Stomach (tissue), 4 donors: ENCODE measurements at regions not wholly inside any gene's neighbourhood (a gene's known extent, or its start where the extent isn't known, plus 50 kb on each side); places are given as distances from the start of the nearest gene placed in this dataset.

ENCODE experiments used
- CTCF ChIP-seq, 7 experiments: fragments of 450-650 bp in 4 of 7; fragments of 200-600 bp in 3 of 7; sonication (generic) in 3 of 7; IDR thresholded peaks; one replicate each; pipeline ENCODE4 v1.5.1; 2016 to 2019; ENCODE audit warnings: antibody characterized with exemption in 7 of 7, control low read depth in 2 of 7, mild to moderate bottlenecking in 1 of 7
- EP300 ChIP-seq: sonication (generic); formaldehyde crosslinking; IDR thresholded peaks from one replicate; pipeline ENCODE4 v1.6.1; 2017; ENCODE audit warnings: antibody characterized with exemption
- POLR2A ChIP-seq, 4 donors: fragments of 450-650 bp; IDR thresholded peaks; one replicate each; pipeline ENCODE4 v1.6.1; 2016; ENCODE audit warnings: antibody characterized with exemption in 4 of 4, control low read depth in 2 of 4, mild to moderate bottlenecking in 1 of 4, moderate library complexity in 1 of 4
- POLR2AphosphoS5 ChIP-seq, 3 donors: sonication (generic); formaldehyde crosslinking; IDR thresholded peaks; one replicate each; pipeline ENCODE4 v1.6.1; 2016; ENCODE audit warnings: antibody characterized with exemption in 3 of 3

GRCh38 chr2:122074201-122074600 lies 318.8 kb downstream of the TSN start:
- TF ChIP-seq CTCF (IDR thresholded peaks at IDR 0.05), result no peak
- no peak for TF ChIP-seq POLR2AphosphoS5 (IDR thresholded peaks at IDR 0.05)
- no peak for TF ChIP-seq POLR2A (IDR thresholded peaks at IDR 0.05)
- no peak for TF ChIP-seq EP300
